Liver (tissue), 8 donors: ENCODE measurements at regions not wholly inside any gene's neighbourhood (a gene's known extent, or its start where the extent isn't known, plus 50 kb on each side); places are given as distances from the start of the nearest gene placed in this dataset.

Source experiments
- DNase-seq: peaks from one replicate; pipeline ENCODE4 v3.0.0-alpha.2; 2017; ENCODE audit warnings: low spot score
- H3K27ac ChIP-seq, 2 donors: one replicate each; pipeline ENCODE4 v1.7.0; 2013; ENCODE audit warnings: inconsistent platforms in 2 of 2, low read length in 2 of 2, control low read depth in 1 of 2, low read depth in 1 of 2, mild to moderate bottlenecking in 1 of 2
- H3K27me3 ChIP-seq, 4 donors: one replicate each; pipeline versions ENCODE4 v1.6.1 to v1.7.0; 2013; ENCODE audit warnings: low read length in 3 of 4, inconsistent platforms in 1 of 4, mild to moderate bottlenecking in 1 of 4, moderate library complexity in 1 of 4; ENCODE audit not compliant: control insufficient read depth in 4 of 4, insufficient read depth in 4 of 4
- H3K36me3 ChIP-seq, 4 donors: one replicate each; pipeline versions ENCODE4 v1.6.1 to v1.7.0; 2013; ENCODE audit warnings: low read length in 3 of 4, mild to moderate bottlenecking in 3 of 4, low read depth in 1 of 4, moderate library complexity in 1 of 4; ENCODE audit not compliant: control insufficient read depth in 4 of 4, insufficient read depth in 3 of 4
- H3K4me1 ChIP-seq, 4 donors: one replicate each; pipeline versions ENCODE4 v1.6.1 to v1.7.0; 2013; ENCODE audit warnings: low read length in 3 of 4, mild to moderate bottlenecking in 3 of 4, moderate library complexity in 1 of 4; ENCODE audit not compliant: control insufficient read depth in 4 of 4, insufficient read depth in 4 of 4
- H3K4me3 ChIP-seq, 3 donors: one replicate each; pipeline versions ENCODE4 v1.6.1 to v1.7.0; 2013; ENCODE audit warnings: low read length in 3 of 3, control low read depth in 1 of 3, low read depth in 1 of 3, mild to moderate bottlenecking in 1 of 3
- H3K9ac ChIP-seq, 2 donors: one replicate each; pipeline ENCODE4 v1.7.0; 2013; ENCODE audit warnings: low read length in 2 of 2, mild to moderate bottlenecking in 2 of 2, moderate library complexity in 2 of 2, control low read depth in 1 of 2, low read depth in 1 of 2
- H3K9me3 ChIP-seq, 4 donors: one replicate each; pipeline versions ENCODE4 v1.6.1 to v1.7.0; 2013; ENCODE audit warnings: low read length in 3 of 4; ENCODE audit not compliant: control insufficient read depth in 4 of 4
- ATF3 ChIP-seq: IDR thresholded peaks from 2 replicates; pipeline ENCODE4 v1.6.1; 2016; ENCODE audit warnings: antibody characterized with exemption
- CTCF ChIP-seq: fragments of 150-350 bp; IDR thresholded peaks from 2 replicates; pipeline ENCODE4 v1.5.1; 2017; ENCODE audit warnings: improper control_type of control experiment, low read depth, low read length; ENCODE audit not compliant: missing input control
- EGR1 ChIP-seq, 2 donors: IDR thresholded peaks; 2 replicates each; pipeline ENCODE4 v1.6.1; 2016 to 2018; ENCODE audit warnings: antibody characterized with exemption in 2 of 2, low read depth in 2 of 2
- FOXA1 ChIP-seq: IDR thresholded peaks from 2 replicates; pipeline ENCODE4 v1.6.1; 2016; ENCODE audit warnings: antibody characterized with exemption
- FOXA2 ChIP-seq: IDR thresholded peaks from 2 replicates; pipeline ENCODE4 v1.6.1; 2016; ENCODE audit warnings: antibody characterized with exemption
- GABPA ChIP-seq, 2 donors: IDR thresholded peaks in 1 of 2; conservative IDR thresholded peaks in 1 of 2; 2 replicates each; pipeline ENCODE4 v1.6.1; 2016; ENCODE audit warnings: antibody characterized with exemption in 2 of 2, mild to moderate bottlenecking in 1 of 2, moderate library complexity in 1 of 2
- HNF4A ChIP-seq, 2 donors: conservative IDR thresholded peaks; 2 replicates each; pipeline ENCODE4 v1.6.1; 2016; ENCODE audit warnings: antibody characterized with exemption in 2 of 2, mild to moderate bottlenecking in 2 of 2
- HNF4G ChIP-seq: IDR thresholded peaks from 2 replicates; pipeline ENCODE4 v1.6.1; 2016; ENCODE audit warnings: antibody characterized with exemption
- JUND ChIP-seq, 2 donors: IDR thresholded peaks; 2 replicates each; pipeline ENCODE4 v1.6.1; 2016; ENCODE audit warnings: antibody characterized with exemption in 2 of 2
- MAX ChIP-seq: IDR thresholded peaks from 2 replicates; pipeline ENCODE4 v1.6.1; 2016; ENCODE audit warnings: antibody characterized with exemption
- NR2F2 ChIP-seq: IDR thresholded peaks from 2 replicates; pipeline ENCODE4 v1.6.1; 2016; ENCODE audit warnings: antibody characterized with exemption
- RAD21 ChIP-seq, 2 donors: IDR thresholded peaks; 2 replicates each; pipeline ENCODE4 v1.6.1; 2016; ENCODE audit warnings: antibody characterized with exemption in 2 of 2, mild to moderate bottlenecking in 2 of 2
- REST ChIP-seq: IDR thresholded peaks from 2 replicates; pipeline ENCODE4 v1.6.1; 2016; ENCODE audit warnings: antibody characterized with exemption, mild to moderate bottlenecking
- RXRA ChIP-seq, 2 donors: IDR thresholded peaks; 2 replicates each; pipeline ENCODE4 v1.6.1; 2017 to 2018; ENCODE audit warnings: antibody characterized with exemption in 2 of 2, mild to moderate bottlenecking in 1 of 2
- SP1 ChIP-seq: IDR thresholded peaks from 2 replicates; pipeline ENCODE4 v1.6.1; 2018; ENCODE audit warnings: antibody characterized with exemption, mild to moderate bottlenecking
- TAF1 ChIP-seq: conservative IDR thresholded peaks from 2 replicates; pipeline ENCODE4 v1.6.1; 2016; ENCODE audit warnings: antibody characterized with exemption, mild to moderate bottlenecking
- YY1 ChIP-seq: IDR thresholded peaks from 2 replicates; pipeline ENCODE4 v1.6.1; 2016; ENCODE audit warnings: antibody characterized with exemption, mild to moderate bottlenecking
- ZBTB33 ChIP-seq: IDR thresholded peaks from 2 replicates; pipeline ENCODE4 v1.6.1; 2016; ENCODE audit warnings: antibody characterized with exemption
- WGBS: extraction: QIAGEN DNeasy Blood & Tissue Kit; methylation state at CpG from one replicate; pipeline ENCODE4 v1.1.7; 2013; 5-methylcytosine and 5-hydroxymethylcytosine counted together
- donor health status: healthy.
- donor health status: healthy.
- donor health status: healthy.
- donor health status: healthy.
- donor health status: healthy.

GRCh38 chr22:48869788-48870187 is 957.9 kb downstream of the BRD1 start:
- DNase-seq, result no peak
- Histone ChIP-seq H3K4me1 (no peaks in the 10 kb centered on the region), H3K27me3 (peaks cover 0 to 3% (median under 1%) of the 10 kb centered on the region in 4 donors), H3K36me3 (no peaks in the 10 kb centered on the region), H3K9me3 (peaks cover 0 to 5% (median 2%) of the 10 kb centered on the region in 4 donors), H3K9ac (no peak overlapping the region), H3K4me3 (no peak overlapping the region), H3K27ac (no peak overlapping the region)
- TF ChIP-seq YY1, result no peak
- TF ChIP-seq REST, result no peak
- TF ChIP-seq JUND (IDR thresholded peaks at IDR 0.05), result no peak
- no peak for TF ChIP-seq HNF4G
- TF ChIP-seq GABPA (IDR thresholded peaks at IDR 0.05 in 1 of 2, conservative IDR thresholded peaks at IDR 0.05 in 1 of 2), result no peak
- no peak for TF ChIP-seq FOXA2
- TF ChIP-seq ZBTB33, result no peak
- no peak for TF ChIP-seq SP1
- TF ChIP-seq TAF1, result no peak
- TF ChIP-seq FOXA1, result no peak
- TF ChIP-seq RXRA (IDR thresholded peaks at IDR 0.05), result no peak
- no peak for TF ChIP-seq CTCF
- no peak for TF ChIP-seq MAX
- no peak for TF ChIP-seq ATF3
- TF ChIP-seq NR2F2, result no peak
- TF ChIP-seq EGR1 (IDR thresholded peaks at IDR 0.05; ENCODE audit: low read depth in 2 of 2), result no peak
- no peak for TF ChIP-seq HNF4A (conservative IDR thresholded peaks at IDR 0.05)
- no peak for TF ChIP-seq RAD21 (IDR thresholded peaks at IDR 0.05)
- 83% methylated on average over 5 of the region's 5 CpGs for WGBS
